OCI-LY1 (cell line): ENCODE measurements at regions not wholly inside any gene's neighbourhood (a gene's known extent, or its start where the extent isn't known, plus 50 kb on each side); places are given as distances from the start of the nearest gene placed in this dataset.

Experiments
- EZH2 ChIP-seq: fragments of 200-600 bp; sonication (generic), shearing (Covaris generic); IDR thresholded peaks from 2 replicates; pipeline ENCODE4 v1.8.0; 2017; ENCODE audit warnings: borderline replicate concordance, mixed run types, mild to moderate bottlenecking, antibody characterized with exemption, low read length, moderate library complexity, mixed read lengths
- TF ChIP-seq, protein P1 (sequence below): fragments of 200-600 bp; sonication (generic), shearing (Covaris generic); IDR thresholded peaks from 2 replicates; pipeline ENCODE4 v1.5.1; 2017; ENCODE audit warnings: mild to moderate bottlenecking, antibody characterized with exemption, low read length, moderate library complexity, mixed read lengths

DNA sequence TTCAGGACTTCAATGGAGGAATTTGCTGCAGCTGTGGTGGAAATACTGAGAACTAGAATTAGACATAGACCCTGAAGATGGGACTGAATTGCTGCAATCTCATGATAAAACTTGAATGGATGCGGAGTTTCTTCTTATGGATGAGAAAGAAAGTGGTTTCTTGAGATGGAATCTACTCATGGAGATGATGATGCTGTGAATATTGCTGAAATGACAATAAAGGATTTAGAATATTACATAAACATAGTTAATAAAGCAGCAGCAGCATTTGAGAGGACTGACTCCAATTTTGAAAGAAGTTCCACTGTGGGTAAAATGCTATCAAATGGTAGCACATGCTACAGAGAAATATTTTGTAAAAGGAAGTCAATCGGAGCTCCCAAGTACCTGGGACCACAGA is 264.6 kb downstream of the UBE3D start:
- TF ChIP-seq, protein P1, sequence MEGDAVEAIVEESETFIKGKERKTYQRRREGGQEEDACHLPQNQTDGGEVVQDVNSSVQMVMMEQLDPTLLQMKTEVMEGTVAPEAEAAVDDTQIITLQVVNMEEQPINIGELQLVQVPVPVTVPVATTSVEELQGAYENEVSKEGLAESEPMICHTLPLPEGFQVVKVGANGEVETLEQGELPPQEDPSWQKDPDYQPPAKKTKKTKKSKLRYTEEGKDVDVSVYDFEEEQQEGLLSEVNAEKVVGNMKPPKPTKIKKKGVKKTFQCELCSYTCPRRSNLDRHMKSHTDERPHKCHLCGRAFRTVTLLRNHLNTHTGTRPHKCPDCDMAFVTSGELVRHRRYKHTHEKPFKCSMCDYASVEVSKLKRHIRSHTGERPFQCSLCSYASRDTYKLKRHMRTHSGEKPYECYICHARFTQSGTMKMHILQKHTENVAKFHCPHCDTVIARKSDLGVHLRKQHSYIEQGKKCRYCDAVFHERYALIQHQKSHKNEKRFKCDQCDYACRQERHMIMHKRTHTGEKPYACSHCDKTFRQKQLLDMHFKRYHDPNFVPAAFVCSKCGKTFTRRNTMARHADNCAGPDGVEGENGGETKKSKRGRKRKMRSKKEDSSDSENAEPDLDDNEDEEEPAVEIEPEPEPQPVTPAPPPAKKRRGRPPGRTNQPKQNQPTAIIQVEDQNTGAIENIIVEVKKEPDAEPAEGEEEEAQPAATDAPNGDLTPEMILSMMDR, result no peak
- TF ChIP-seq EZH2, result no peak
